Hepatocyte (in vitro differentiated cells): ENCODE measurements at regions not wholly inside any gene's neighbourhood (a gene's known extent, or its start where the extent isn't known, plus 50 kb on each side); places are given as distances from the start of the nearest gene placed in this dataset.

Source experiments
- CTCF ChIP-seq: fragments of 200-600 bp; sonication (generic); IDR thresholded peaks from 2 replicates; pipeline ENCODE4 v1.5.1; 2016; ENCODE audit warnings: antibody characterized with exemption, mild to moderate bottlenecking; ENCODE audit not compliant: poor library complexity
- EZH2 ChIP-seq: fragments of 200-600 bp; sonication (generic); IDR thresholded peaks from 2 replicates; pipeline ENCODE4 v1.6.1; 2016; ENCODE audit warnings: antibody characterized with exemption, mild to moderate bottlenecking, borderline replicate concordance
- EZH2phosphoT487 ChIP-seq: fragments of 200-600 bp; sonication (generic); IDR thresholded peaks from one replicate; pipeline ENCODE4 v1.6.1; 2018; ENCODE audit warnings: antibody characterized with exemption, mild to moderate bottlenecking, low read depth, moderate library complexity; ENCODE audit not compliant: unreplicated experiment, severe bottlenecking

- TF ChIP-seq CTCF (no peak), EZH2phosphoT487 (no peak), EZH2 (no peak)
Observed at GRCh38 chr3:1693145-1693544, 405.5 kb upstream of the CNTN4 start.
